ENCODE measurements at regions not wholly inside any gene's neighbourhood (a gene's known extent, or its start where the extent isn't known, plus 50 kb on each side); places are given as distances from the start of the nearest gene placed in this dataset.
A peak's percentile ranks its signal among the peaks of the same experiment; 100 is the strongest.

GRCh38 chr6:132244744-132245143 lies 156.5 kb downstream of the MOXD1 start:
- DNase-seq (ENCODE audit: low read depth), result no peak

DNA sequence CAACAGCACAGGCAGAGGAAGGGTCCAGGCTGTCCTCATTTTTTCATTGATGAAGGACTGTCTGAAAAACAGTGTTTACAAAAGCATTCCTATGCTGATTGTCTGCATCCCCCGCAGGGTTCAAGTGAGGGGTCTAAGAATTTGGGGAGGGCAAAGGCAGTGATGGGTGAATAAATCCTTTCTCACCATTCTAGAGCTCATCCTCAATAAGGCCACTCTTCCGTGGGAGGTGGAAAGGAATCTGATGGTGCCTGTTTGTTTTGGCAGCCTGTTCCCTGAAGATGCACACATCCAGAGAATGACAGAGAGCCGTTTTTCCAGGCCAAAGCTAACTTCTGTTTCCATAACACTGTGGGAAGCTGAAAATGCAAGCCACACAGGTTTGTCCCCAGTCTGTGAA lies 164.5 kb downstream of the MOXD1 start:
- no peak for DNase-seq (ENCODE audit: low read depth)

- no peak for DNase-seq (ENCODE audit: low read depth)
Measured at GRCh38 chr6:132236281-132236680, 165.0 kb downstream of the MOXD1 start.

DNA sequence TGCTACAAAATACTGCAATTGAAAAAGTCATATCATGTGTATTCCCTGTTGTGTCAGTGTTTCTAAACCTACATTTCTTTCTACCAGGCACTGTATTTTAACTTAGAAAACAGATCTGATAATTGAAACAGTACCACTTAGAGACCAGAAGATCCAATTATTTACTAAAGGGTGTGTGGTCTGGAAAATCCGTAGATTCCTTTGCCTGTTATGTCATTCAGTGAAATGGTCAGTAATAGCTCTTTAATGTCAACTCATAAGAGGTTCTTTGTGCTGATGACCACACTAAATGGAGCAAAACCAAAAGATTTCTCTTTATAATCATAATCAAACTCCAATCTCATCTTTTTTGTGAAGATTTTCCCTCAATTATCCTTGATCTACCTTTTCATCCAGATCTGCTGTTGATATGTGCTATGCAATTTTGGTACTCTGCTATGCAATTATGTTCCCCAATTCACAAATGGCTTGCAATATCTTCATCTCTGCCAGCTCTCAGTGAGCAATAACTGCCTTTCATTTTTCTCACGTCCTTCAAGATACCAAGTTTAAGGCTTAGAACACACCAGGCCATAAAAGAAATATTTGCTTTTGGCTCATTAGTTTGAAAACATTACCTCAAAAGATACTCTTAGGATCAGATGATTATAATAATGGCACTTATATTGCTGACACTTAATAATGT lies 165.5 kb downstream of the MOXD1 start:
- DNase-seq (ENCODE audit: low read depth), result no peak

- no peak for DNase-seq (ENCODE audit: low read depth)
Measured at GRCh38 chr6:132234356-132234755, 166.9 kb downstream of the MOXD1 start.

- DNase-seq (ENCODE audit: low read depth), result no peak
Measured at GRCh38 chr6:132231121-132231884, 170.0 kb downstream of the MOXD1 start.

GRCh38 chr6:132228894-132229293 lies 172.4 kb downstream of the MOXD1 start:
- DNase-seq (ENCODE audit: low read depth), result no peak

GRCh38 chr6:132227904-132228303 lies 173.4 kb downstream of the MOXD1 start:
- DNase-seq (ENCODE audit: low read depth), result peak; percentile 8

DNA sequence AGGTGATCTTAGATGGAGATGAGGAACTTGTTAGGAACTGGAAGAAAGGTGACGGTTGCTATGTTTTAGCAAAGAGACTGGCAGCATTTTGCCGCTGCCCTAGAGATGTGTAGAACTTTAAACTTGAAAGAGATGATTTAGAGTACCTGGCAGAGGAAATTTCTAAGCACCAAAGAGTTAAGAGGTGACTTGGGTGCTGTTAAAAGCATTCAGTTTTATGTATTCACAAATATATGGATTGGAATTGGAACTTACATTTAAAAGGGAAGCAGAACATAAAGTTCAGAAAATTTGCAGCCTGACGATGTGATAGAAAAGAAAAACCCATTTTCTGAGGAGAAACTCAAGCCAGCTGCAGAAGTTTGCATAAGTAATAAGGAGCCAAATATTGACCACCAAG lies 176.3 kb downstream of the MOXD1 start:
- no peak for DNase-seq (ENCODE audit: low read depth)

- no peak for DNase-seq (ENCODE audit: low read depth)
Measured at GRCh38 chr6:132220800-132221199, 180.5 kb downstream of the MOXD1 start.

DNA sequence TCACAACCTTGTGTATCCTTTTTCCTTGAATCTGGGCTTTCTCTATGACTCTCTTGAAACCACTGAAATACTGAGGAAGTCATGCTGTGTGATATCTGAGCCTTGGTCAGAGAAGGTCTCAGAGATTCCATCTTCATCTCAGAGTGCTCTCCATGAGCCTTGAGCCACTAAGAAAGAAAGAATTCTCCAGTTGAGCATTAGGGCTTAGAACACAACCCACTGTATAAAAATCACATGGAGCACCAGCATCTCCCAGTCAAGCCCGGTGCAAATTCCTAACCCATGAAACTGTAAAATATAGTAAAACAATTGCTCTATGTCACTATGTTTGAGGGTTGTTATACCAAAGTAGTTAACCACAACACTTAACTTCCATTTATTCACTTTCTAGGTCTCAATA lies 181.4 kb downstream of the MOXD1 start:
- no peak for DNase-seq (ENCODE audit: low read depth)

DNA sequence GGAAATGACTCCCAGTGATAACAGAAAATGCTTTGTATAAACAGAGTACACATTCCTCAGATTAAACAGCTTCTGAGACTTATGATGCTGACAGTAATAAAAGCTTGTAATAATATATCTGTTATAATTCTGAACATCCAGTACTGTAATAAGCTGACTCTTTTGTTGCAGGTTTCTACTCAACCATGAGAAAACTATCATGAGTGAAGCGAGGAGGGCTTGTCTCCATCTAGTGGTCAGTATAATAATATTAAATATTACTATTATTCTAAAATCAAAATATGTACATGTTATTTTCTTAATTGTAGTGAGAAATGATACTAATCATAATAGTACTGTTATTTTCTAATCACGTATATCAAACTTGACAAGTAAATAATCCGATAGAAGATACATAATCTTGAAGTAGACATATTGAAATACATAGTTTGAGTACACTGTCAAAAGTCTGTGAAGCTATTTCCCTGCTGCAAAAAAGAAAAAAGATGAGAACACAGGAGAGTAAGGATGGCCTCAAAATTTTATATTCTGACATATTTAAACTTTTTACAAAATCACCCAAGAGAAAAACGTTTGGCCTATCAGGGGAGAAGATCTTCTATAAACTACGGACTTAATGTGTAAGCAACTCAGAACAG lies 183.1 kb downstream of the MOXD1 start:
- DNase-seq (ENCODE audit: low read depth), result peak; percentile 16

DNA sequence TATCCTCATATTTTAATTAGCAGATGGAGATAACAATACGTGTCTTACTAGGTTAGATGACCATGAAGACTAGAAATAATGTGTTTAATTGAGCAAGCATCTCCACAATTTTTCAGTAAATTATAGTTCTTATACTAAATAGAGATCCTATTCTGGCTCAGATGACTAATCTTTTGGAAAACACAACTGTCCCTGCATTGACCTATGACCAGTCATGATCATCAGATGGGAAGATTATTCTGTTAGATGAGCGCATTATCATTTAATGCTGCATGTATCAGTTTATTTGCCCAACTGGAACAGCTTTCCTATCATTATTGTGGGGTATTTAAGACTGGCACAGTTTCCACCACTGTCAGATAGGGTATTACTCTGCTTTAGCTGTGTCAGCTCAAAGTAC lies 185.5 kb downstream of the MOXD1 start:
- no peak for DNase-seq (ENCODE audit: low read depth)

DNA sequence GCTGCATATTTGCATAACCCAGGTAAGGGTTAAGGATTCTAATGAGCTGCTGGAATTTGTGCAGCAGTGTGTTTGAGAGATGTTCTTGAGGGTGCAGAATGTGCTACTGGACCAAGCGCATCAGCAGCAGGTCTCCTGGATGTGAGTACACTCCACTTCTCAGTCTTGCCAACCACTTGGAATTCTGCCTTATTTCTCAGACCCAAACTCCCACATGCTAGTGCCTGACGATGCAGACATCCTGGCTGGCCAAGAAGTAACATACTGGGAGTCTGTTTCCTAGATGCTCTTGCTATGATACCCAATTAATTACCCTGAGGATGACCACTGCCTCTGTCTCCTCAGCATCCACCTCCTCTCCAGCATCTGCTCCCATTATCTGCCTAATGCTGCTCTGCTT lies 186.6 kb downstream of the MOXD1 start:
- DNase-seq (ENCODE audit: low read depth), result no peak

DNA sequence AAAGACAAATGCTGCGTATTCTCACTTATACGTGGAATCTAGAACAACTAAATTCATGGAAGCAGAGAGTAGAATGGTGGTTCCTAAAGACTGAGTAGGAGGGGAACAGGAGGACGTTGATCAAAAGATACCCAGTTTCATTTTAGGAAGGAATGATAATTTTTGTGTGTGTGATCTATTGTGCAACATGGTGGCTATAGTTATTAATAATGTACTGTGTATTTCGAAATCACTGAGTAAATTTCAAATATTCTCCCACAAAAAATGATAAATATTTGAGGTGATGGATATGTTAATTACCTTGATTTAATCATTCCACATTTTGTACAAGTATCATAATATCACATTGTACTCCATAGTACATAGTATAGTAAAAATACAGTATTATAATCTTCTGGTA lies 187.5 kb downstream of the MOXD1 start:
- no peak for DNase-seq (ENCODE audit: low read depth)

- no peak for DNase-seq (ENCODE audit: low read depth)
Measured at GRCh38 chr6:132213191-132213590, 188.1 kb downstream of the MOXD1 start.

GRCh38 chr6:132210886-132211563 lies 190.2 kb downstream of the MOXD1 start:
- DNase-seq (ENCODE audit: low read depth), result no peak

DNA sequence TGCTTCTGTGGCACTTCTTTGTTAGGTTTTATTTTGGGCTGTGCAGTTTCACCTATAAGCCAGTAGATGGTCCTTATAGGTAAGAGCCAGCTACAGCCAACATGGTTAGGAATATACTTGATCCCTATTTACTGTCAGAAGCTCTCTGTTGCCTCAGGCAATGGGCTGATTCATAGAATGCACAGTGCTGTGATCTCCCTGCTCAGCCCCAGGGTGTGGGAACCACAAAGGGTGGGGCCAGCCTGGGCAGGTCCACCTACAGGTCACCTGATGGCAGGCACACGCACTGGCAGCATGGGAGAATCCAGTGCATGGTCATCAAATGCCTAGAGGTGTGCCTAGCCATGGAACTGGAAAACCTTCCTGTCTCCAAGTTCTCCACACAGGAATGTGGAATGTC lies 191.9 kb downstream of the MOXD1 start:
- no peak for DNase-seq (ENCODE audit: low read depth)

GRCh38 chr6:132207991-132208390 lies 193.3 kb downstream of the MOXD1 start:
- DNase-seq (ENCODE audit: low read depth), result no peak

- DNase-seq (ENCODE audit: low read depth), result no peak
Measured at GRCh38 chr6:132205946-132206345, 195.3 kb downstream of the MOXD1 start.

DNA sequence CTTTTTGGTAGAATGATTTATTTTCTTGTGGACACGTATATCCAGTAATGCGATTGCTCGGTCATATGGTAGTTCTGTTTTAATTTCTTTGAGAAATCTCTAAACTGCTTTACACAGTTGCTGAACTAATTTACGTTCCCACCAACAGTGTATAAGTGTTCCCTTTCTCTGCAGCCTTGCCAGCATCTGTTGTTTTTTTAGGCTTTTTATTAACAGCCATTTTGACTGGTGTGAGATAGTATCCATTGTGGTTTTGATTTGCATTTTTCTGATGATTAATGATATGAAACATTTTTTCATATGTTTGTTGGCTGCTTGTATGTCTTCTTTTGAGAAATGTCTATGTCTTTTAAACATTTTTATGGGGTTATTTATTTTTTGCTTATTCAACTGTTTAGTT lies 196.7 kb downstream of the MOXD1 start:
- DNase-seq (ENCODE audit: low read depth), result no peak

GRCh38 chr6:132202574-132202973 lies 198.7 kb downstream of the MOXD1 start:
- peak; percentile 72 for DNase-seq (ENCODE audit: low read depth)

- peak; percentile 41 for DNase-seq (ENCODE audit: low read depth)
Measured at GRCh38 chr6:132199343-132199742, 201.9 kb downstream of the MOXD1 start.
